Fibroblast of pulmonary artery (primary cell): ENCODE measurements at regions not wholly inside any gene's neighbourhood (a gene's known extent, or its start where the extent isn't known, plus 50 kb on each side); places are given as distances from the start of the nearest gene placed in this dataset.
A peak's percentile ranks its signal among the peaks of the same experiment; 100 is the strongest.

ENCODE experiments used
- DNase-seq: peaks from one replicate; pipeline ENCODE4 v3.0.0-alpha.2; 2010; ENCODE audit warnings: low read depth
- H3K4me3 ChIP-seq: replicated peaks from 2 replicates; pipeline ENCODE4 v1.5.1; 2011; ENCODE audit warnings: low read depth, mild to moderate bottlenecking, control low read depth, low read length, moderate library complexity
- TF ChIP-seq, protein P1 (sequence below): IDR thresholded peaks from 2 replicates; pipeline ENCODE4 v1.5.1; 2011; ENCODE audit warnings: mild to moderate bottlenecking, control low read depth, low read length, inconsistent platforms; ENCODE audit errors: missing control alignments

DNA sequence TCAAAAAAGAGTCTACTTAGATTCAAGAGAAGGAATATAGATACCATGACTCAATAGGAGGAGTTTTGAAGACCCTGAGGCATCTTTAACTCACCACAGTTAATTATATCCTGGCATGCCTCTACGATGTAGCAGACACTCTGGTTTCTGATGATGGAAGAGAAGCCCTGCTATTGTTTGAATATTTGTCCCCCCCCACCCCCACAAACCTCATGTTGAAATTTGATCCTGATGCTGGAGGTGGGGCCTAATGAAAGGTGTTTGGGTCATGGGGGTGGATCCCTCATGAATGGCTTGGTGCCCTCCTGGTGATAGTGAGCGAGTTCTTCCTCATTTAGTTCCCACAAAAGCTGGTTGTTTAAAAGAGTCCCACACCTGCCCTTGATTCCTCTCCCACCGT, 147.9 kb upstream of the TBCA start:
- no peak overlapping the region for H3K4me3 ChIP-seq
- TF ChIP-seq, protein P1, sequence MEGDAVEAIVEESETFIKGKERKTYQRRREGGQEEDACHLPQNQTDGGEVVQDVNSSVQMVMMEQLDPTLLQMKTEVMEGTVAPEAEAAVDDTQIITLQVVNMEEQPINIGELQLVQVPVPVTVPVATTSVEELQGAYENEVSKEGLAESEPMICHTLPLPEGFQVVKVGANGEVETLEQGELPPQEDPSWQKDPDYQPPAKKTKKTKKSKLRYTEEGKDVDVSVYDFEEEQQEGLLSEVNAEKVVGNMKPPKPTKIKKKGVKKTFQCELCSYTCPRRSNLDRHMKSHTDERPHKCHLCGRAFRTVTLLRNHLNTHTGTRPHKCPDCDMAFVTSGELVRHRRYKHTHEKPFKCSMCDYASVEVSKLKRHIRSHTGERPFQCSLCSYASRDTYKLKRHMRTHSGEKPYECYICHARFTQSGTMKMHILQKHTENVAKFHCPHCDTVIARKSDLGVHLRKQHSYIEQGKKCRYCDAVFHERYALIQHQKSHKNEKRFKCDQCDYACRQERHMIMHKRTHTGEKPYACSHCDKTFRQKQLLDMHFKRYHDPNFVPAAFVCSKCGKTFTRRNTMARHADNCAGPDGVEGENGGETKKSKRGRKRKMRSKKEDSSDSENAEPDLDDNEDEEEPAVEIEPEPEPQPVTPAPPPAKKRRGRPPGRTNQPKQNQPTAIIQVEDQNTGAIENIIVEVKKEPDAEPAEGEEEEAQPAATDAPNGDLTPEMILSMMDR, result no peak
- DNase-seq, result no peak

DNA sequence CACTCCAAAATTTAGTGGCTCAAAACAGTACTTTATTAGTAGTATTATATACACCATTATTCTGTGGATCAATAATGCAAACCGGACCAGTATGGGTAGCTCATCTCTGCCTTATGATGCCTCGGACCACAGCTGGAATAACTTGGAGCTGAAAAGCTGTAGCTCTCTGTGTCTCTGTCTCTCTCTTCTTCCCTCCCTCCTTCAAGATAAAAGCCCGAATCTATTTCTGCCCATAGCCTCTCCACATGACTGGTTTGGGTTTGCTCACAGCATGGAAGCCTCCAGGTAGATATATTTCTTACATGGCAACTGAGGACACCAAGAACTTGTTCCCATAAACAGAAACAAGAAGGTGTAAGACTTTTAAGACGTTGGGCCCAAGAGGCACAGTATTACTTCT, 147.5 kb upstream of the TBCA start:
- DNase-seq, result no peak
- no peak overlapping the region for H3K4me3 ChIP-seq
- TF ChIP-seq, protein P1, result no peak

DNA sequence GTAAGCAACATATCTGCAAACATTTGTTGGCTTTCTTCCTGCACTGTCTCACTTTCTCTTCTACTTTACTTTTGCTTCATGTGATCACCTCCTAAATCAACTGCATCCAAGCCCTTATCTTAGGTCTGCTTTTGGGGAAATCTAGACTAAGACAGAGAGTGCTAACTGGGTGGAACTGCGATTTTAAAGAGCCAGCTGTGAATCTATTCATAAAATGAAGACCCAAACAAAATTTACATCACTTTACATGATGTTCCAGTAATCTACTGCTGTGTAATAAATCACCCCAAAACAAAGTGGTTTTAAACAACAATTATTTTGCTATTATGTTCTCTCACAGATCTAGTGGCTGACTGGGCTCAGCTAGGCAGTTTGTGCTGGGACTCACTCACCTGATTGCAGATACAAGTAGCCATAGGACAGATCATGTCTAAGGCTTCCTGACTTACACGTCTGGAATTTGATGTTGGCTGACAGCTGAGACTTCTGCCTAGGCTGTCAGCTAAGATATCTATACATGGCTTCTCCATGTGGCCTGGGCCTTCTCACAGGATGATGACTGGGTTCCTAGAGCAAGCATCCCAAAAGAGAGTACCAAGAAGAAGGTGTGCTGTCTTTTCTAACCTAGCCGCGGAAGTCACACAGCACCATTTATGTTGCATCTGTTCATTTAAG, 145.1 kb upstream of the TBCA start:
- TF ChIP-seq, protein P1, result no peak

DNA sequence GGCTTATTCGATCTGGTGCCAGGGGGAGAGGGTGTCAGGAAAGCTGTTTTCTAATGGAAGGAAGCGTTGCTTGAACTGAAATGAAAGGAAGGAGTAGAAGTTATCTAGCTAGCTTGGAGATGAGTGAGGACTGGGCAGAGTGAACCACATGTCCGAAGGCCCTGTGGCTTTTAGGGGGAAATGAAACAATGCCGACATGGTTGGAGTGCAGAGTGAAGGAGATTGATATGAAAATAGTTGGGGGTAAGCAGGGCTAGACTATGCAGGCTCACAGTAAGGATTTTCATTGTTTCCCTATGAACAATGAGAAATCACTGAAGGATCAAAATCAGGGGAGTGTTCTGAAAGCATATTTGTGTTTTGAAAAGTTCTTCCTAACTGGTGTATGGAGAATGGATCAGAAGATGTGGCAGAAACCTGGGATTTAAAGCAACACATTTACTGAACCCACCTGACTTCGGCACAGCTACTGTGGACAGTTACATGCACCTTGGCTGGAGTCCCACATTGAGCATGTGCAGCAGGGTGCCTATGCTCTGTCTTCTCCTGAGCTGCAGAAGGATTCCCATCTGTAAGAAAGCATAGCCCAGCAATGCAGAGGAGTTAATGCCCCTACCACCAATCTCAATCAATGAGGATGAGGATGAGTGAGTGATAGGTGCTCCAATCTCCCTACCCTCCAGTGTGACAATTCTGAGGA, 144.4 kb upstream of the TBCA start:
- no peak overlapping the region for H3K4me3 ChIP-seq
- DNase-seq, result peak; percentile 7
- TF ChIP-seq, protein P1, result no peak

More for the DNA sequence above, 145.1 kb upstream of the TBCA start:
- DNase-seq, result no peak
- no peak overlapping the region for H3K4me3 ChIP-seq

DNA sequence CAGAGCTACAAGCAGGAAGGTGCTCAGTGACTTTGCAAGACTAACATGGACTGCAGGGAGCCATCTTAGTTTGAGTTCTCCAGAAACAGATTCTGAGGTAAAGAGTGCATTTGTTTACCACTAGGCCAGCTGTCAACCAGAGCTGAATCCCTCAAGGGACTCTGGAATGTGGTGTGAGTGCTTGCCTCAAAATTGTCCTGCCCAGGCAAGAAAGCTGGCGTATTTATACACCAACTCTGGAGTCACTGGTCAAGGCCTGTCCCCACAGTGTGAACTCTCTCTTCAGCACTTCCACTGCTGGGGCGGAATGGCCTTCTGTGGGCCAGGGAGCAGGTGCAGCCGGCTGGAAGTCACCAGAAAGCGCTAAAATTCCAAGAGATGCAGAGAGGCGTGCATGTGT, 139.2 kb upstream of the TBCA start:
- H3K4me3 ChIP-seq, result no peak overlapping the region
- TF ChIP-seq, protein P1, result no peak
- no peak for DNase-seq

DNA sequence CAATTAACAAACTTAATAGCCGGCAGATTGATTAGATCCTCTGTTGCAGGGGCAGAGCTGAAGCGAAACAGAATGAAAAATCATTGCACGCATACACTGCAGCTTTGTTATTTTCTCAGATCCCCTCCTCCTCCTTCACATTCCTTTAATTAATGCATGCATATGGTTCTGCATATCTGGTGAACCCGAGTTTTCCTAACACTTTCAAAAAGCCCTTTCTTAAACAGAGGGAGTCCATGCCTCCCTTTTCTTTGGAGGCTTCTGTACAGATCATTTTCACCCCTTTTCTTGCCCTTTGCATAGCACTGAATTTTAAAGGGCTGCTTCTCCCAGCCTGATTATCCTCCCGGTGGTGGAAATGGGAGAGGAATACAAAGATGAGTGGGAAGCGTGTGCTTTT, 136.6 kb upstream of the TBCA start:
- no peak overlapping the region for H3K4me3 ChIP-seq
- DNase-seq, result no peak
- TF ChIP-seq, protein P1, result no peak
